ENCODE measurements at regions not wholly inside any gene's neighbourhood (a gene's known extent, or its start where the extent isn't known, plus 50 kb on each side); places are given as distances from the start of the nearest gene placed in this dataset.

DNA sequence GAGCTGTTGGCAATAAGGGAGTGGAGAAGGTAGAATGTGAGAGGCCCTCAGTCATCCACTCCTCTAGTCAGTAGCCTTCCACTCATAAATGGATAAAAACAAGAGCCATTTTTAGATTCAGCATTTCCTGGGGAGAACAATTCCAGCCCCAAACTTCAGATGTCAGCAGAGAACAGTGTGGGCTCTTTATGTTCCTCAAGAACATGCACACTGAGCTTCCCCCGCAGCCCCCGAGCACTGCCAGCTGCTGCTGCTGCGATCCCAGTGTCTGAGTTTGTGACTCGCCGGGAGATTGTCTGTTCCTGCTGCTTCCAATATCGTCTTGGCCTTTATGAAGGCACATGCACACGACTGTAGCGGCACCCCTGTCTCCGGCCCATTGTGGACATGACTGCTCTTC, 143.7 kb upstream of the CTNNA2 start:
- peak in 1 of 6 donors; percentile 23 for DNase-seq (ENCODE audit: low read depth in 4 of 6, low spot score in 6 of 6)
- H3K4me1 ChIP-seq (ENCODE audit: control insufficient read depth, insufficient read depth, low read length): peaks cover 5% of the 10 kb centered on the region
- H3K9me3 ChIP-seq (ENCODE audit: control insufficient read depth, insufficient read depth, low read length): no peaks in the 10 kb centered on the region
- no peak overlapping the region for H3K27ac ChIP-seq (ENCODE audit: low read depth, low read length)
- H3K27me3 ChIP-seq (ENCODE audit: control insufficient read depth, insufficient read depth, low read length): no peaks in the 10 kb centered on the region
- no peaks in the 10 kb centered on the region for H3K36me3 ChIP-seq (ENCODE audit: control insufficient read depth, insufficient read depth, low read length)
- H3K4me3 ChIP-seq (ENCODE audit: low read depth, low read length): no peak overlapping the region
- WGBS (ENCODE audit: insufficient coverage): 59% methylated on average over 9 of the region's 9 CpGs

- Histone ChIP-seq H3K27ac (ENCODE audit: low read depth, low read length) (no peak overlapping the region), H3K36me3 (ENCODE audit: control insufficient read depth, insufficient read depth, low read length) (no peaks in the 10 kb centered on the region), H3K27me3 (ENCODE audit: control insufficient read depth, insufficient read depth, low read length) (no peaks in the 10 kb centered on the region), H3K4me3 (ENCODE audit: low read depth, low read length) (no peak overlapping the region), H3K4me1 (ENCODE audit: control insufficient read depth, insufficient read depth, low read length) (peaks cover 5% of the 10 kb centered on the region), H3K9me3 (ENCODE audit: control insufficient read depth, insufficient read depth, low read length) (no peaks in the 10 kb centered on the region)
- 80% methylated on average over 1 of the region's 5 CpGs for WGBS (ENCODE audit: insufficient coverage)
- no peak for DNase-seq (ENCODE audit: low read depth in 4 of 6, low spot score in 6 of 6)
These were observed 144.7 kb upstream of the CTNNA2 start for GRCh38 chr2:79368116-79368630.

DNA sequence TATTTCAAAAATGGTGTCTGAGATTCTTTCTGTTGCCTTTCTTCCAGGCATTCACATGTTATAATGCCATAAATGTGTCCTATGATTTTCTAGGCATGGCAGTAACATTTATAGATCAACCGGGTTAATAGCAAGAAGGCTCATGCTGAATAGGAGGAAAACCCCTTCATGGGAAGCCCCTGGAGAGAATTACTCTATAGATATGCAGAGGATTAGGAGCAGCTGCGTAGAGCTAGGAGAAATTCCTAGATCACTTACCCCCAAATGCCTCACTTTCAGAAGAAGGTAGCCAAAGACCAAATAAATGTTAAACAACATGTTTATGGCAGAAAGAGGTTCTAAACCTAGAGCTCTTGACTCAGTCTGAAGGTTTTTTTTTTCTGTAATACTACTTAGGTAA, 153.4 kb upstream of the CTNNA2 start:
- WGBS (ENCODE audit: insufficient coverage): no CpG with 5 or more reads among the region's 2 CpGs
- H3K27me3 ChIP-seq (ENCODE audit: control insufficient read depth, insufficient read depth, low read length): peaks cover 2% of the 10 kb centered on the region
- H3K9me3 ChIP-seq (ENCODE audit: control insufficient read depth, insufficient read depth, low read length): peaks cover 4% of the 10 kb centered on the region
- H3K36me3 ChIP-seq (ENCODE audit: control insufficient read depth, insufficient read depth, low read length): no peaks in the 10 kb centered on the region
- H3K4me1 ChIP-seq (ENCODE audit: control insufficient read depth, insufficient read depth, low read length): no peaks in the 10 kb centered on the region
- no peak overlapping the region for H3K4me3 ChIP-seq (ENCODE audit: low read depth, low read length)
- no peak for DNase-seq (ENCODE audit: low read depth in 4 of 6, low spot score in 6 of 6)
- no peak overlapping the region for H3K27ac ChIP-seq (ENCODE audit: low read depth, low read length)

DNA sequence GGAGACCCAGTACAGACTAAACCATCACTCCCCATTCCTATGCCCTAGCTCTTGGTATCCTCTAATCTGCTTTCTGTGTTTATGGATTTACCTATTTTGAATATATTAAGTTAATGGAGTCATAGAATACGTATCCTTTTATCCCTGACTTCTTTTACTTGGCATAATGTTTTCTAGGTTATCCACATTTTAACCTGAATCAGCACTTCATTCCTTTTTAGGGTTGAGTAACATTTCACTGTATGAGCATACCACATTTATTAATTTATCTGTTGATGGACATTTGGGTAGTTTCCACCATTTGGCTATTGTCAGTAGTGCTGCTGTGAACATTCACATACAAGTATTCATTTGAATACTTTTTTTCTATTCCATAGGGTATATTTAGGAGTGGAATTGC, 157.3 kb upstream of the CTNNA2 start:
- Histone ChIP-seq H3K9me3 (ENCODE audit: control insufficient read depth, insufficient read depth, low read length) (peaks cover 3% of the 10 kb centered on the region), H3K36me3 (ENCODE audit: control insufficient read depth, insufficient read depth, low read length) (no peaks in the 10 kb centered on the region), H3K27me3 (ENCODE audit: control insufficient read depth, insufficient read depth, low read length) (peaks cover 2% of the 10 kb centered on the region), H3K27ac (ENCODE audit: low read depth, low read length) (no peak overlapping the region), H3K4me1 (ENCODE audit: control insufficient read depth, insufficient read depth, low read length) (no peaks in the 10 kb centered on the region), H3K4me3 (ENCODE audit: low read depth, low read length) (no peak overlapping the region)
- WGBS (ENCODE audit: insufficient coverage): no CpG with 5 or more reads among the region's 1 CpG
- no peak for DNase-seq (ENCODE audit: low read depth in 4 of 6, low spot score in 6 of 6)

- H3K27me3 ChIP-seq (ENCODE audit: control insufficient read depth, insufficient read depth, low read length): no peaks in the 10 kb centered on the region
- no peak overlapping the region for H3K4me3 ChIP-seq (ENCODE audit: low read depth, low read length)
- peak in 1 of 6 donors; percentile 13 for DNase-seq (ENCODE audit: low read depth in 4 of 6, low spot score in 6 of 6)
- H3K27ac ChIP-seq (ENCODE audit: low read depth, low read length): no peak overlapping the region
- H3K4me1 ChIP-seq (ENCODE audit: control insufficient read depth, insufficient read depth, low read length): no peaks in the 10 kb centered on the region
- no peaks in the 10 kb centered on the region for H3K9me3 ChIP-seq (ENCODE audit: control insufficient read depth, insufficient read depth, low read length)
- H3K36me3 ChIP-seq (ENCODE audit: control insufficient read depth, insufficient read depth, low read length): no peaks in the 10 kb centered on the region
These were observed 167.9 kb upstream of the REG3A start for GRCh38 chr2:79327460-79327859.

GRCh38 chr2:79320871-79321270, 161.3 kb upstream of the REG3A start:
- no peak for DNase-seq (ENCODE audit: low read depth in 4 of 6, low spot score in 6 of 6)
- no CpG with 5 or more reads among the region's 1 CpG for WGBS (ENCODE audit: insufficient coverage)

DNA sequence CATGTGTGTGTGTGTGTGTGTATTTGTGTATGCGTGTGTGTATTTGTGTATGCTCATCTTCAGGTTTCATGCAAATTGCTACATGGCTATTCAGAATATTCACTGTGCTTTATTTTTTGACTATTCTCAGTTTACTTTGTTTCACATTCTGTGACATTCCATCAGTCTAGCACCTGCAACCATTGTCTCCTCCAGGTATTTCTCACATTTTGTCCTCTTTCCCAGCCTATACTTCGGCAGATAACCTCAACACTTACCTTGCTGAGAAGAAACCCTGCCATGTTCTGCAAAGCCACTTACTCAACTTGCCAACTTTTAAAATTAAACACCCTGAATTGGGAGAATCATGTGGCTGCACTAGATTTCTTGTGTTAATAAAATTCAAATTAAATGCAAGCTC, 135.4 kb upstream of the REG3A start:
- H3K27me3 ChIP-seq (ENCODE audit: control insufficient read depth, insufficient read depth, low read length): no peaks in the 10 kb centered on the region
- H3K4me3 ChIP-seq (ENCODE audit: low read depth, low read length): no peak overlapping the region
- WGBS (ENCODE audit: insufficient coverage): 100% methylated on average over 1 of the region's 2 CpGs
- no peak overlapping the region for H3K27ac ChIP-seq (ENCODE audit: low read depth, low read length)
- H3K36me3 ChIP-seq (ENCODE audit: control insufficient read depth, insufficient read depth, low read length): no peaks in the 10 kb centered on the region
- H3K4me1 ChIP-seq (ENCODE audit: control insufficient read depth, insufficient read depth, low read length): peaks cover 4% of the 10 kb centered on the region
- H3K9me3 ChIP-seq (ENCODE audit: control insufficient read depth, insufficient read depth, low read length): no peaks in the 10 kb centered on the region
- DNase-seq (ENCODE audit: low read depth in 4 of 6, low spot score in 6 of 6): peak in 1 of 6 donors; percentile 15

More at GRCh38 chr2:79320871-79321270, 161.3 kb upstream of the REG3A start:
- Histone ChIP-seq H3K9me3 (ENCODE audit: control insufficient read depth, insufficient read depth, low read length) (no peaks in the 10 kb centered on the region), H3K27ac (ENCODE audit: low read depth, low read length) (no peak overlapping the region), H3K27me3 (ENCODE audit: control insufficient read depth, insufficient read depth, low read length) (no peaks in the 10 kb centered on the region), H3K4me3 (ENCODE audit: low read depth, low read length) (no peak overlapping the region), H3K4me1 (ENCODE audit: control insufficient read depth, insufficient read depth, low read length) (no peaks in the 10 kb centered on the region), H3K36me3 (ENCODE audit: control insufficient read depth, insufficient read depth, low read length) (no peaks in the 10 kb centered on the region)

DNA sequence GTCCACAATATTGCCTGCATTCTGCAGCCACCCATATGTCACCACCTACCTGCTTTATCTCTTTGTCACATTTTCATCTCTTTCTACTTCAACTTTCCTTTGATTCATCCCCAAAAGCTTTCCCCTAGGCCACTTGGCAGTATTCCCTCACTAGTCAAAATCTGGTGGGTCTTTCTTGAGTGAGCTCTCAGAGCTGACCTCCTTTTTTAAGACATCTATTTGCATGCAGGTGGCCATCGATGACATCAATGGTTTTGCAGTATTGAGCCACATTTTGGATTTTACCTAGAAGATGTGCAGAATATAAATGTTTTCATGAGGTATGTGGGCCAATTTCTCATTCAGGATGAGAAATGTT, 133.4 kb upstream of the REG3A start:
- peak in 5 of 6 donors; percentile 17 to 69 (median 28) for DNase-seq (ENCODE audit: low read depth in 4 of 6, low spot score in 6 of 6)
- WGBS (ENCODE audit: insufficient coverage): 71% methylated on average over 1 of the region's 1 CpG

DNA sequence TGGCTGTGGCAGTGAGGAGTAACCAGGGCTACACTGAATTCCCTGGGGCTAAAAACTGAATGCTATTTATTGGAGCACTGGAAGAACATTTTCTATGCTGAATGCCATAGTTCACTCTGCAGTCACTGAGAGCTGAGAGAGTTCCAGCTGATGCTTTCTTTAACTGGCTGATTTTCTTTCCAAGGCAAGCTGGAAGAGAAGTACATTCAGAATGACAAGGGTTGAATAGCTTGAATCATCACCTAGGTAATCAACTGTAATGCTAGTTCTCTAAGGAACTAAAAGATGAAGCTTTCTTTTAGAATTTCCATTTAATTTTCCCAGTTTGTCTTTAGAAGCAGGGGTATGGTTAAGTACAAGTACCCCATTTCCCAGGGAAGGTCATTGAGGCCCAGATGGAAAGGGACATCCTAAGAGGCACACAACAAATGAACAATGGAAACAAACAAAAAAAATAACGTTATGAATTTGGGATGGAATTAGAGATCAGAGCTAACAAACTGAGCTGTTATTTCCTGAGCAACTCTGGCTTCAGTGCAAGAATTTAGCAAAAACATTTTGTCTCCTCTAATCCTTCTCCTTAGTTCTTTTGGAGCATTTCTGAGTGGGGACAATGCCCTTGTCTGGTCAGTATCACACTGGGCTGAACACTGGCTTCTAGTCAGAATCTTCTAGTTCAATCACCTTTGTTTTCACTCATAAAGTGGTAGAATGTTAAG, 132.8 kb upstream of the REG3A start:
- Histone ChIP-seq H3K4me3 (ENCODE audit: low read depth, low read length) (no peak overlapping the region), H3K27me3 (ENCODE audit: control insufficient read depth, insufficient read depth, low read length) (no peaks in the 10 kb centered on the region)
- WGBS (ENCODE audit: insufficient coverage): no CpG with 5 or more reads among the region's 1 CpG

More for the DNA sequence above, 133.4 kb upstream of the REG3A start:
- Histone ChIP-seq H3K27me3 (ENCODE audit: control insufficient read depth, insufficient read depth, low read length) (no peaks in the 10 kb centered on the region), H3K9me3 (ENCODE audit: control insufficient read depth, insufficient read depth, low read length) (no peaks in the 10 kb centered on the region), H3K4me3 (ENCODE audit: low read depth, low read length) (no peak overlapping the region), H3K27ac (ENCODE audit: low read depth, low read length) (peak overlapping the region; percentile 48), H3K36me3 (ENCODE audit: control insufficient read depth, insufficient read depth, low read length) (no peaks in the 10 kb centered on the region), H3K4me1 (ENCODE audit: control insufficient read depth, insufficient read depth, low read length) (peaks cover 4% of the 10 kb centered on the region)

DNA sequence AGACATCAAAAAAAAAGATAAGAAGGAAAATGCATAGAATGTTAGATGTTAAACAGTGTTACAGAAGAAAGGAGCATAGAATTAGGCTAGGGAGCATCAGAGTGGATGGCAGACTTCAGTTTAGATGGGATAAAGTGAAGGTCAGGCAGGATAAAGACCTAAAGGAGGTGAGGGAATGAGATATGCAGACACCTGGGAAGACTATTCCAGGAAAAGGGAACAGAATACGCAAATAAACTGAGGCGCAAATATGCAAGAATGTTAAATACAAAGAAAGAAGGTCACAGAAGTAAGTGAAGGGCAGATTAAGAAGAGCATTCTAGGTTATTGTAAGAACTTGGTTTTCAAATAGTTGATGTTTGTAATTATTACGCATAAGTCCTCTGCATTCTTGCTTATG, 116.3 kb upstream of the REG3A start:
- Histone ChIP-seq H3K4me1 (ENCODE audit: control insufficient read depth, insufficient read depth, low read length) (no peaks in the 10 kb centered on the region), H3K27ac (ENCODE audit: low read depth, low read length) (no peak overlapping the region), H3K9me3 (ENCODE audit: control insufficient read depth, insufficient read depth, low read length) (no peaks in the 10 kb centered on the region), H3K36me3 (ENCODE audit: control insufficient read depth, insufficient read depth, low read length) (no peaks in the 10 kb centered on the region), H3K27me3 (ENCODE audit: control insufficient read depth, insufficient read depth, low read length) (no peaks in the 10 kb centered on the region), H3K4me3 (ENCODE audit: low read depth, low read length) (no peak overlapping the region)
- 100% methylated on average over 2 of the region's 3 CpGs for WGBS (ENCODE audit: insufficient coverage)
- DNase-seq (ENCODE audit: low read depth in 4 of 6, low spot score in 6 of 6): no peak

More for the DNA sequence above, 132.8 kb upstream of the REG3A start:
- DNase-seq (ENCODE audit: low read depth in 4 of 6, low spot score in 6 of 6): peak; percentile 39 to 85 (median 56)
- no peaks in the 10 kb centered on the region for H3K36me3 ChIP-seq (ENCODE audit: control insufficient read depth, insufficient read depth, low read length)
- H3K27ac ChIP-seq (ENCODE audit: low read depth, low read length): peak overlapping the region; percentile 48
- no peaks in the 10 kb centered on the region for H3K9me3 ChIP-seq (ENCODE audit: control insufficient read depth, insufficient read depth, low read length)
- peaks cover 4% of the 10 kb centered on the region for H3K4me1 ChIP-seq (ENCODE audit: control insufficient read depth, insufficient read depth, low read length)

Measured in spinal cord (tissue), 9 donors.